HepG2 (cell line): ENCODE measurements at regions not wholly inside any gene's neighbourhood (a gene's known extent, or its start where the extent isn't known, plus 50 kb on each side); places are given as distances from the start of the nearest gene placed in this dataset.

Experiments used
- ATAC-seq: fragments of 200-7000 bp; cut with Tn5 transposase; 3 replicates; pipeline ENCODE4 v1.9.1; 2020; ENCODE audit warnings: mild to moderate bottlenecking, moderate library complexity
- BruUV-seq: library from RNA; stranded (reverse); fragments of 400-500 nt; replicated peaks from 2 replicates; lab custom pipeline; 2021; lab: Mats Ljungman, UMichigan
- CTCF ChIA-PET: fragments of 300-600 bp; formaldehyde crosslinking; extraction: SDS; loops from one replicate; lab custom pipeline; 2021; ENCODE audit warnings: low total read pairs, inconsistent platforms, low intra/inter-chr PET ratio; lab: Yijun Ruan, JAX
- POLR2A ChIA-PET: fragments of 350-600 bp; sonication (Branson Sonifier 250); formaldehyde crosslinking; loops from one replicate; lab custom pipeline; 2020; ENCODE audit warnings: antibody characterized with exemption, inconsistent platforms; lab: Yijun Ruan, JAX
- DNase-seq: peaks from one replicate; pipeline ENCODE4 v3.0.0-alpha.2; 2015; ENCODE audit warnings: low spot score
- FAIRE-seq: peaks from 3 replicates; lab custom pipeline; 2011; peaks lifted over from hg19 to GRCh38; lab: Jason Lieb, UNC
- H2AFZ ChIP-seq: one replicate; pipeline ENCODE4 v1.6.1; 2011; ENCODE audit warnings: low read length, inconsistent platforms
- H3K27ac ChIP-seq: fragments of 300-600 bp; 3 replicates; pipeline ENCODE4 v1.8.0; 2011; ENCODE audit warnings: mixed run types, mild to moderate bottlenecking, mixed read lengths, low read length, inconsistent platforms; ENCODE audit not compliant: insufficient read depth; ENCODE audit errors: extremely low read length
- H3K27me3 ChIP-seq, 2 experiments: fragments of 200-600 bp in 1 of 2; 2 replicates in 1 of 2; 3 replicates in 1 of 2; pipeline versions ENCODE4 v1.6.0 to v1.8.0; 2011; ENCODE audit warnings: low read length in 2 of 2, mild to moderate bottlenecking in 2 of 2, moderate library complexity in 2 of 2, inconsistent platforms in 1 of 2; ENCODE audit not compliant: insufficient read depth in 2 of 2, control insufficient read depth in 1 of 2
- H3K36me3 ChIP-seq, 2 experiments: fragments of 200-600 bp in 1 of 2; replicated peaks in 1 of 2; 2 replicates in 1 of 2; 3 replicates in 1 of 2; pipeline versions ENCODE4 v1.5.1 to v1.8.0; 2011; ENCODE audit warnings: low read length in 2 of 2, inconsistent platforms in 1 of 2; ENCODE audit not compliant: insufficient read depth in 2 of 2, control insufficient read depth in 1 of 2
- H3K4me1 ChIP-seq: 2 replicates; pipeline ENCODE4 v1.5.1; 2012; ENCODE audit warnings: low read length, inconsistent platforms; ENCODE audit not compliant: insufficient read depth
- H3K4me2 ChIP-seq: 2 replicates; pipeline ENCODE4 v1.6.0; 2011; ENCODE audit warnings: low read depth, low read length, inconsistent platforms
- H3K4me3 ChIP-seq, 3 experiments: fragments of 200-600 bp in 1 of 3; sonication (generic), shearing (Covaris generic) in 1 of 3; replicated peaks in 1 of 3; 2 replicates each; pipeline ENCODE4 v1.5.1; 2011 to 2016; ENCODE audit warnings: low read length in 3 of 3, inconsistent platforms in 2 of 3, low read depth in 2 of 3, mild to moderate bottlenecking in 2 of 3, control low read depth in 1 of 3, mixed read lengths in 1 of 3; ENCODE audit not compliant: insufficient read depth in 1 of 3
- H3K79me2 ChIP-seq: one replicate; pipeline ENCODE4 v1.6.1; 2011; ENCODE audit warnings: low read length, inconsistent platforms; ENCODE audit not compliant: insufficient read depth
- H3K9ac ChIP-seq: 2 replicates; pipeline ENCODE4 v1.6.0; 2011; ENCODE audit warnings: mild to moderate bottlenecking, low read depth, low read length, inconsistent platforms; ENCODE audit not compliant: insufficient read depth
- H3K9me3 ChIP-seq: 2 replicates; pipeline ENCODE4 v1.5.1; 2012; ENCODE audit warnings: mild to moderate bottlenecking, low read length
- H4K20me1 ChIP-seq: 2 replicates; pipeline ENCODE4 v1.6.0; 2011; ENCODE audit warnings: inconsistent platforms, mild to moderate bottlenecking, low read length, moderate library complexity; ENCODE audit not compliant: insufficient read depth
- ARID2 ChIP-seq: sonication (generic); formaldehyde crosslinking; IDR thresholded peaks from 2 replicates; pipeline ENCODE4 v1.8.1; 2022; ENCODE audit warnings: mild to moderate bottlenecking, missing genetic modification reagents, borderline replicate concordance
- CENPT ChIP-seq: sonication (generic); formaldehyde crosslinking; IDR thresholded peaks from 2 replicates; pipeline ENCODE4 v1.8.0; 2022; ENCODE audit warnings: low read depth, mild to moderate bottlenecking, moderate library complexity, missing genetic modification reagents
- CHCHD3 ChIP-seq: sonication (generic); formaldehyde crosslinking; IDR thresholded peaks from 2 replicates; pipeline ENCODE4 v1.8.0; 2022; ENCODE audit warnings: mild to moderate bottlenecking, missing genetic modification reagents, moderate library complexity
- FOXO1 ChIP-seq: sonication (generic); formaldehyde crosslinking; IDR thresholded peaks from 2 replicates; pipeline ENCODE4 v1.4.0; 2020; ENCODE audit warnings: missing genetic modification reagents
- NFE2L1 ChIP-seq: sonication (generic); formaldehyde crosslinking; IDR thresholded peaks from 2 replicates; pipeline ENCODE4 v1.4.0; 2020; ENCODE audit warnings: missing genetic modification reagents, mild to moderate bottlenecking, borderline replicate concordance
- RAD51 ChIP-seq: fragments of 450-650 bp; IDR thresholded peaks from 2 replicates; pipeline ENCODE4 v1.6.1; 2016; ENCODE audit warnings: borderline replicate concordance
- SMARCC2 ChIP-seq: fragments of 450-650 bp; IDR thresholded peaks from 2 replicates; pipeline ENCODE4 v1.6.1; 2017; ENCODE audit warnings: antibody characterized with exemption, mild to moderate bottlenecking
- SMYD3 ChIP-seq: sonication (generic); formaldehyde crosslinking; IDR thresholded peaks from 2 replicates; pipeline ENCODE4 v1.8.1; 2023; ENCODE audit warnings: mild to moderate bottlenecking, missing genetic modification reagents
- SP4 ChIP-seq: sonication (generic); formaldehyde crosslinking; IDR thresholded peaks from 2 replicates; pipeline ENCODE4 v1.8.1; 2023; ENCODE audit warnings: mild to moderate bottlenecking, missing genetic modification reagents
- SRSF9 ChIP-seq: fragments of 200-400 bp; formaldehyde crosslinking; IDR thresholded peaks from 2 replicates; pipeline ENCODE4 v1.6.1; 2018; ENCODE audit warnings: borderline replicate concordance, mild to moderate bottlenecking, low read depth, low read length; ENCODE audit not compliant: insufficient read depth, poor library complexity, severe bottlenecking
- ZC3H4 ChIP-seq: sonication (generic); formaldehyde crosslinking; IDR thresholded peaks from 2 replicates; pipeline ENCODE4 v1.4.0; 2020; ENCODE audit warnings: missing genetic modification reagents, borderline replicate concordance
- ZNF577 ChIP-seq: sonication (generic); formaldehyde crosslinking; IDR thresholded peaks from 2 replicates; pipeline ENCODE4 v1.4.0; 2020; ENCODE audit warnings: mild to moderate bottlenecking, low read depth, missing genetic modification reagents, borderline replicate concordance
- WGBS: methylation state at CpG from one replicate; pipeline ENCODE4 v1.1.6; 2017; ENCODE audit warnings: low lambda C conversion rate; 5-methylcytosine and 5-hydroxymethylcytosine counted together
- in situ Hi-C: cut with HindIII; loops from 2 replicates; pipeline ENCODE4 v1.10.0; 2017; ENCODE audit warnings: low pct_unique_long_range_greater_than_20kb; ENCODE audit not compliant: extremely low pct_ligation_motif_present
- intact Hi-C: fragments of 100-400 bp; cut with micrococcal nuclease; formaldehyde crosslinking; loops from one replicate; pipeline ENCODE4 v1.10.0; 2022; ENCODE audit not compliant: unreplicated experiment
- TF ChIP-seq, protein P1 (sequence below): sonication (generic); formaldehyde crosslinking; IDR thresholded peaks from 2 replicates; pipeline ENCODE4 v1.8.1; 2023; ENCODE audit warnings: mild to moderate bottlenecking, moderate library complexity, missing genetic modification reagents
- TF ChIP-seq, protein P2 (sequence below): sonication (generic); formaldehyde crosslinking; IDR thresholded peaks from 2 replicates; pipeline ENCODE4 v1.8.0; 2023; ENCODE audit warnings: mild to moderate bottlenecking, missing genetic modification reagents
- TF ChIP-seq, protein P3 (sequence below): sonication (generic); formaldehyde crosslinking; IDR thresholded peaks from 2 replicates; pipeline ENCODE4 v1.5.0; 2020; ENCODE audit warnings: missing genetic modification reagents

DNA sequence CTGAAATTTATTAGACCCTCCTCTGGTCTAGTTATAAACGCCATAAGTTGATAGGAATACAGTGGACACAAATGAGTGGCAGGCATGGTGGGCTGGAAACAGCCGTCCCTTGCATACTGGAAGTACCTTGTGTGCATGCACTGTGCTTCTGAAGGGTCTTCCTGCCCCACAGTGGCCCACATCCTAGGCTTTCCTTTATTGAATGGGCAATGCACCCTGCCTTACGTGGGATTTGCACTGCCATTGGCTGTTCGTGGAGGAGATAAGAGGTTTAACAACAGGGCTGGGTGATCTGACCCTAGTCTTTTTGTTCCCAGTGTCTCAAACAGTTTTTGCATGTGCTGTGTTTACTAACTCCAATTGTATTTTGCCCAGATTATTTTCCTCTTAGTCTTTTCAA lies 480.8 kb downstream of the GADD45G start:
- Histone ChIP-seq H3K4me2 (no peak overlapping the region), H3K27ac (no peak overlapping the region), H3K27me3 (peaks cover 0 to 3% of the 10 kb centered on the region in 2 experiments; a peak in 2 of 5 replicates), H3K36me3 (no peaks in the 10 kb centered on the region), H2AFZ (no peak overlapping the region), H3K9ac (no peak overlapping the region), H3K4me3 (no peak overlapping the region), H4K20me1 (no peaks in the 10 kb centered on the region), H3K9me3 (no peaks in the 10 kb centered on the region), H3K4me1 (no peaks in the 10 kb centered on the region), H3K79me2 (no peaks in the 10 kb centered on the region)
- FAIRE-seq (no peak), ATAC-seq (no peak), DNase-seq (no peak)
- BruUV-seq = no TSS peak
- CTCF ChIA-PET = no interaction called here
- TF ChIP-seq, protein P1, sequence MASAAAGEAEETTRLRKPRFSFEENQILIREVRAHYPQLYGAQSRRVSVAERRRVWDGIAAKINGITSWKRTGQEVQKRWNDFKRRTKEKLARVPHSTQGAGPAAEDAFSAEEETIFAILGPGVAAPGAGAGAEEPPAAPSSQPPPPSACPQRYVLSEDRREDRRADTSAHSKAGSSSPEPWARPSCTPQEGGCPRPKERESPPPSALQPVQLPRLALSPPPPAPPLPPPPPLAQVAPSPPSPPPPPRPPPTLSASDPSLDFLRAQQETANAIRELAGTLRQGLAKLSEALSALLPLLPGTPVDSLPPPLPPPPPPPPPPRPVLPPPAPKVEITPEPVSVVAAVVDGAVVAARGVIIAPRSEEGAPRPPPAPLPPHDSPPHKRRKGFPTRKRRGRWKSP (CRISPR knock-in tag) = no peak
- TF ChIP-seq, protein P2, sequence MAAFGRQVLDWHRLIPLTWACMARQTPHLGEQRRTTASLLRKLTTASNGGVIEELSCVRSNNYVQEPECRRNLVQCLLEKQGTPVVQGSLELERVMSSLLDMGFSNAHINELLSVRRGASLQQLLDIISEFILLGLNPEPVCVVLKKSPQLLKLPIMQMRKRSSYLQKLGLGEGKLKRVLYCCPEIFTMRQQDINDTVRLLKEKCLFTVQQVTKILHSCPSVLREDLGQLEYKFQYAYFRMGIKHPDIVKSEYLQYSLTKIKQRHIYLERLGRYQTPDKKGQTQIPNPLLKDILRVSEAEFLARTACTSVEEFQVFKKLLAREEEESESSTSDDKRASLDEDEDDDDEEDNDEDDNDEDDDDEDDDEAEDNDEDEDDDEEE (CRISPR knock-in tag) = no peak
- no peak for TF ChIP-seq ARID2 (CRISPR knock-in tag)
- TF ChIP-seq SP4 (CRISPR knock-in tag) = no peak
- no peak for TF ChIP-seq FOXO1 (CRISPR knock-in tag)
- no peak for TF ChIP-seq NFE2L1
- no peak for TF ChIP-seq RAD51
- intact Hi-C loops = no loop called here
- in situ Hi-C loops = no loop called here
- POLR2A ChIA-PET = no interaction called here
- 39% methylated on average over 4 of the region's 4 CpGs for WGBS

DNA sequence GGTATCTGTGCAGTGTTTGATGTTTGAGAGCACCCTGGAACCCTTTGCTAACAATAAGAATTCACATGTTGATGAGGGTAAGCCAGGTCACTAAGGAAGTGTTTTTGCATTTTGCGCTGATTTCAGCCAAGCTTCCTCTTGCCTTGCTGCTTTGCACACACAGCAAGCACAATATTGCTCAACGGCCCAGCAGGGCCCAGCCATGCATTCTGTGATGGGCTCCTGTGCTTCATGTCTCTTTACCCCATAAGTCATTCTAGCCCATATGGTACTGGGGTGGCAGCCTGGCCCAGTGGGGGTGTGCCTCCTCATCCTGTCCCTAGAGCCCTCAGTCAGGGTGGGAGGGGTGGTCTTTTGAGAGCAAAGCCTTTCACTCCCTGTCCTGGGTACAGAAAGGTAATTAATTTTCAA lies 481.3 kb downstream of the GADD45G start:
- ChIA-PET POLR2A (no interaction called here), CTCF (no interaction called here)
- H3K36me3 ChIP-seq = no peaks in the 10 kb centered on the region
- H3K27ac ChIP-seq = no peak overlapping the region
- H3K4me1 ChIP-seq = no peaks in the 10 kb centered on the region
- H3K4me3 ChIP-seq = no peak overlapping the region
- H3K4me2 ChIP-seq = no peak overlapping the region
- no TSS peak for BruUV-seq
- no peak for DNase-seq
- in situ Hi-C loops = no loop called here
- 41% methylated on average over 2 of the region's 2 CpGs for WGBS
- FAIRE-seq = no peak
- H4K20me1 ChIP-seq = no peaks in the 10 kb centered on the region
- no peak for ATAC-seq
- no peak overlapping the region for H2AFZ ChIP-seq
- intact Hi-C loops = no loop called here
- H3K27me3 ChIP-seq = peaks cover 0 to 3% of the 10 kb centered on the region in 2 experiments; a peak in 2 of 5 replicates
- H3K79me2 ChIP-seq = no peaks in the 10 kb centered on the region
- no peaks in the 10 kb centered on the region for H3K9me3 ChIP-seq
- H3K9ac ChIP-seq = no peak overlapping the region
- TF ChIP-seq, protein P3, sequence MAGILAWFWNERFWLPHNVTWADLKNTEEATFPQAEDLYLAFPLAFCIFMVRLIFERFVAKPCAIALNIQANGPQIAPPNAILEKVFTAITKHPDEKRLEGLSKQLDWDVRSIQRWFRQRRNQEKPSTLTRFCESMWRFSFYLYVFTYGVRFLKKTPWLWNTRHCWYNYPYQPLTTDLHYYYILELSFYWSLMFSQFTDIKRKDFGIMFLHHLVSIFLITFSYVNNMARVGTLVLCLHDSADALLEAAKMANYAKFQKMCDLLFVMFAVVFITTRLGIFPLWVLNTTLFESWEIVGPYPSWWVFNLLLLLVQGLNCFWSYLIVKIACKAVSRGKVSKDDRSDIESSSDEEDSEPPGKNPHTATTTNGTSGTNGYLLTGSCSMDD (CRISPR knock-in tag) = no peak
- no peak for TF ChIP-seq SMYD3 (CRISPR knock-in tag)
- no peak for TF ChIP-seq SMARCC2
- TF ChIP-seq CENPT (CRISPR knock-in tag) = no peak
- no peak for TF ChIP-seq CHCHD3
- TF ChIP-seq SRSF9 = no peak
- no peak for TF ChIP-seq ZC3H4 (CRISPR knock-in tag)
- no peak for TF ChIP-seq ZNF577 (CRISPR knock-in tag)
